Thoracic aorta (tissue), 2 donors: ENCODE measurements at regions not wholly inside any gene's neighbourhood (a gene's known extent, or its start where the extent isn't known, plus 50 kb on each side); places are given as distances from the start of the nearest gene placed in this dataset.
"Not testable (repeated sequence)": the region's sequence is repeated elsewhere in the genome, so short reads cannot be mapped to it uniquely, and the experiment has no call there.

ENCODE experiments used
- ATAC-seq: fragments of 150-250 bp; one replicate; pipeline ENCODE4 v1.8.0; 2017; ENCODE audit warnings: low read depth; ENCODE audit not compliant: insufficient number of reproducible peaks, low FRiP score
- DNase-seq: peaks from one replicate; pipeline ENCODE4 v3.0.0-alpha.2; 2020; ENCODE audit warnings: low spot score
- H3K27ac ChIP-seq, 2 donors: fragments of 200-600 bp; sonication (generic); 1 replicate in 1 of 2; 2 replicates in 1 of 2; pipeline ENCODE4 v1.5.1; 2016; ENCODE audit warnings: mild to moderate bottlenecking in 2 of 2, moderate library complexity in 2 of 2
- H3K27me3 ChIP-seq: fragments of 200-600 bp; sonication (generic); replicated peaks from 2 replicates; pipeline ENCODE4 v1.6.0; 2016; ENCODE audit warnings: mild to moderate bottlenecking; ENCODE audit not compliant: insufficient read depth
- H3K36me3 ChIP-seq: fragments of 200-600 bp; sonication (generic); one replicate; pipeline ENCODE4 v1.5.1; 2016
- H3K4me1 ChIP-seq, 2 donors: fragments of 200-600 bp; sonication (generic); 1 replicate in 1 of 2; 2 replicates in 1 of 2; pipeline versions ENCODE4 v1.5.1 to v1.6.0; 2016; ENCODE audit warnings: low read depth in 2 of 2, mild to moderate bottlenecking in 1 of 2; ENCODE audit not compliant: control insufficient read depth in 1 of 2
- H3K4me3 ChIP-seq: fragments of 200-600 bp; sonication (generic); 2 replicates; pipeline ENCODE4 v1.5.1; 2016; ENCODE audit warnings: mild to moderate bottlenecking
- H3K9me3 ChIP-seq: fragments of 200-600 bp; sonication (generic); 2 replicates; pipeline ENCODE4 v1.5.1; 2016
- TF ChIP-seq, protein P1 (sequence below): fragments of 200-600 bp; sonication (generic); IDR thresholded peaks from one replicate; pipeline ENCODE4 v1.5.1; 2019; ENCODE audit warnings: antibody characterized with exemption

DNA sequence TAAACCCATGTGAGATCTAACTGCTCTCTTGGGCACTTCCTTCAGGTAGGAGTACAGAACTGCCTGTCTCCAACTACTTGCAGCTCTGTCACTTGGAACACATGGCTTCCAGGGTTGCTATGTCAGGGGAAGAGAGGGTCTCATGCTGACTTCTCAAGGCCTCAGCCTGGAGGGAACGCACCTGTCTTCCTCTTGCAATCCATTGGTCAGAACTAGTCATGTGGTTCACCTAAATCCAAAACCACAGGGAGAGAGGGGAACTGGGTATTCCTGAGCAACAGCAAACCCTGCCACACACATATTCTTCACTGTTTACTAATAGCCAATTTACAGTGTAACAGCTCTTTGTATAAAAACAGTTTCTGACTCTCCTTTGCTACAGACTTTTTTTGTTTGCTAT is 206.1 kb downstream of the KCNJ2 start:
- ATAC-seq: no peak
- DNase-seq: no peak
- Histone ChIP-seq H3K27ac (no peak overlapping the region), H3K36me3 (no peaks in the 10 kb centered on the region), H3K9me3 (no peaks in the 10 kb centered on the region), H3K4me1 (no peaks in the 10 kb centered on the region), H3K4me3 (no peak overlapping the region), H3K27me3 (no peaks in the 10 kb centered on the region)
- TF ChIP-seq, protein P1, sequence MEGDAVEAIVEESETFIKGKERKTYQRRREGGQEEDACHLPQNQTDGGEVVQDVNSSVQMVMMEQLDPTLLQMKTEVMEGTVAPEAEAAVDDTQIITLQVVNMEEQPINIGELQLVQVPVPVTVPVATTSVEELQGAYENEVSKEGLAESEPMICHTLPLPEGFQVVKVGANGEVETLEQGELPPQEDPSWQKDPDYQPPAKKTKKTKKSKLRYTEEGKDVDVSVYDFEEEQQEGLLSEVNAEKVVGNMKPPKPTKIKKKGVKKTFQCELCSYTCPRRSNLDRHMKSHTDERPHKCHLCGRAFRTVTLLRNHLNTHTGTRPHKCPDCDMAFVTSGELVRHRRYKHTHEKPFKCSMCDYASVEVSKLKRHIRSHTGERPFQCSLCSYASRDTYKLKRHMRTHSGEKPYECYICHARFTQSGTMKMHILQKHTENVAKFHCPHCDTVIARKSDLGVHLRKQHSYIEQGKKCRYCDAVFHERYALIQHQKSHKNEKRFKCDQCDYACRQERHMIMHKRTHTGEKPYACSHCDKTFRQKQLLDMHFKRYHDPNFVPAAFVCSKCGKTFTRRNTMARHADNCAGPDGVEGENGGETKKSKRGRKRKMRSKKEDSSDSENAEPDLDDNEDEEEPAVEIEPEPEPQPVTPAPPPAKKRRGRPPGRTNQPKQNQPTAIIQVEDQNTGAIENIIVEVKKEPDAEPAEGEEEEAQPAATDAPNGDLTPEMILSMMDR: no peak

GRCh38 chr17:70375813-70376770 is 206.8 kb downstream of the KCNJ2 start:
- no peak for ATAC-seq
- Histone ChIP-seq H3K27ac (no peak overlapping the region), H3K4me3 (no peak overlapping the region), H3K4me1 (no peaks in the 10 kb centered on the region), H3K27me3 (no peaks in the 10 kb centered on the region), H3K9me3 (no peaks in the 10 kb centered on the region), H3K36me3 (no peaks in the 10 kb centered on the region)
- no peak for DNase-seq
- TF ChIP-seq, protein P1: no peak

GRCh38 chr17:70377654-70378053 is 208.3 kb downstream of the KCNJ2 start:
- H3K27me3 ChIP-seq: no peaks in the 10 kb centered on the region
- TF ChIP-seq, protein P1: no peak
- DNase-seq: no peak
- no peak overlapping the region for H3K27ac ChIP-seq
- H3K36me3 ChIP-seq: no peaks in the 10 kb centered on the region
- no peaks in the 10 kb centered on the region for H3K4me1 ChIP-seq
- no peak for ATAC-seq
- H3K4me3 ChIP-seq: no peak overlapping the region
- H3K9me3 ChIP-seq: no peaks in the 10 kb centered on the region

DNA sequence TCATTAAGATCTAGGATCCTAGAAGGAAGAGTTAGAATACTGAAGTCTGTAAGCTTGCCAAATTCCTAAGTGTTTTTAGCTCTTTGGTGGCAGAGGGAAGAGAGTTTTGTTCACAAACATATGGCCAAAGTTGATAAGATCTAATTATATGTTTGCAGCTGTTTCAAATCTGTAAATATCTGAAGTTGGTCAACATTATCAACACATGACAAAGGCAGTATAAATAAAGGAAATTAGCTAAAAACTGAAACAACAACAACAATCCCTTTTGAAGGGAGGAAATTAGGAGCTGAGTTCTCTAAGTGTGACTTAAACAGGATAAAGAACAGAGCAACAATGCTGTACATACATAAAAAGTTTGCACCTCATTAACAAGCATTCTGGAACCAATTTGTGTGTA is 208.7 kb downstream of the KCNJ2 start:
- no peak for ATAC-seq
- H3K27me3 ChIP-seq: no peaks in the 10 kb centered on the region
- TF ChIP-seq, protein P1: no peak
- no peaks in the 10 kb centered on the region for H3K4me1 ChIP-seq
- no peak overlapping the region for H3K27ac ChIP-seq
- no peaks in the 10 kb centered on the region for H3K9me3 ChIP-seq
- no peak for DNase-seq
- H3K36me3 ChIP-seq: no peaks in the 10 kb centered on the region
- no peak overlapping the region for H3K4me3 ChIP-seq

- no peaks in the 10 kb centered on the region for H3K4me1 ChIP-seq
- H3K27me3 ChIP-seq: no peaks in the 10 kb centered on the region
- no peaks in the 10 kb centered on the region for H3K36me3 ChIP-seq
- TF ChIP-seq, protein P1: no peak
- no peak overlapping the region for H3K27ac ChIP-seq
- ATAC-seq (no peak), DNase-seq (no peak)
- H3K4me3 ChIP-seq: no peak overlapping the region
- H3K9me3 ChIP-seq: no peaks in the 10 kb centered on the region
Measured at GRCh38 chr17:70379945-70380344, 210.6 kb downstream of the KCNJ2 start.

DNA sequence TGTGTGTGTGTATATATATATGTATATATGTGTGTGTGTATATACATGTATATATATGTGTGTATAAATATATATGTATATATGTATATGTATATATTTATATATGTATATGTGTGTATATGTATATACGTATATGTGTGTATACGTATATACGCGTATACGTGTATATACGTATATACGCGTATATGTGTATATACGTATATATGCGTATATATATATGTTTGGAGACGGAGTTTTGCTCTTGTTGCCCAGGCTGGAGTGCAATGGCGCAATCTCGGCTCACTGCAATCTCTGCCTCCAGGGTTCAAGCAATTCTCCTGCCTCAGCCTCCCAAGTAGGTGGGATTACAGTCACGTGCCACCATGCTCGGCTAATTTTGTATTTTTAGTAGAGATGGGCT is 212.6 kb downstream of the KCNJ2 start:
- not testable (repeated sequence) for ATAC-seq, H3K27ac ChIP-seq, H3K4me3 ChIP-seq, H3K36me3 ChIP-seq, H3K9me3 ChIP-seq, H3K27me3 ChIP-seq, DNase-seq, H3K4me1 ChIP-seq
